GM12874 (cell line): ENCODE measurements at regions not wholly inside any gene's neighbourhood (a gene's known extent, or its start where the extent isn't known, plus 50 kb on each side); places are given as distances from the start of the nearest gene placed in this dataset.

Experiments used
- CTCF ChIP-seq: IDR thresholded peaks from 2 replicates; pipeline ENCODE4 v1.5.1; 2011; ENCODE audit warnings: low read depth, mild to moderate bottlenecking, control low read depth, low read length, moderate library complexity; ENCODE audit not compliant: insufficient read depth

DNA sequence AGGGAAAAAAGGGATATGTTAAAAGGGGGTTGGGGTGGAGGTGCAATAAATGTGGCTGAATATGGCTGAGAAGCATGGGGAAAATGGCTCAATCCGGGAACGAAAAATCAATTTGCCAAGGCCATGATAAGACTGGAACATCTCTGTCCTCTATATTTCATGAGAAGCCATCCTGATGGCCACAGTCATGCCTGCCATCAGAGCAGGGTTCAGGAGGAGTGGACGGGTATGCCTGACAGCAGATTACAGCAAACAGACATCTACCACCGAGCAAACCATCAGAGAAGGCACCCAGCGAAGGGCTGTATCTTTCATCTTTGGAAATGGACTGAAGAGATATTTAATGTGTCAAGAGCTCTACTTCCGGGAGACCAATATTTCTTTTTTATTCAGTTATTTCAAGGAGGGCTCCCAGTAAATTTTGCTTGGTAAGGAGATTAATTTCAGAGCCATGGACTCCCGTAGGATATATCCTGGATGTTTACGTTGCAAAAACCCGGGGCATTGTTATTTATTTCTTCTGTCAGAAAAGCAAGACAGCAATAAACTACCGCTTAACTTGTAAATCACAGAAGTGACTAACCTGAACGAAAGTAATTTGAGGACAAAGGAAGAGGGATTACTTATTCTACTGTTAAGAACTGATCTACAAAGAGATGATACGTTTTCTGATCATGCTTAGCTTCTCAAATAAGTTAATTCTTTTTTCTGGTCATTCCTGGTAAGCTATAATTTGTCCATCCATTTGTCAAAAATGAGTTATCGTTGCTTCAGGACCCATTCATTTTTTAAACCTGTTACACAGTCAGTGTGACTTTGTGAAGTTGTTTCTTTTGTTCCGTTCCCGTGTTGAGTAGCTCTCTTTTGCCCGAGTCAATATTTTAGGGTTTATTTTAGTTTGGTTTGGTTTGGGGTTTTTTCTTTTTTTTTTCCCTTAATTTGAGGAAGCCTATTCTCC, 80.6 kb upstream of the CHD2 start:
- TF ChIP-seq CTCF, result no peak

GRCh38 chr15:92820236-92821021, 79.7 kb upstream of the CHD2 start:
- TF ChIP-seq CTCF, result no peak

- TF ChIP-seq CTCF, result no peak
These were observed 78.5 kb upstream of the CHD2 start for GRCh38 chr15:92821491-92822116.

DNA sequence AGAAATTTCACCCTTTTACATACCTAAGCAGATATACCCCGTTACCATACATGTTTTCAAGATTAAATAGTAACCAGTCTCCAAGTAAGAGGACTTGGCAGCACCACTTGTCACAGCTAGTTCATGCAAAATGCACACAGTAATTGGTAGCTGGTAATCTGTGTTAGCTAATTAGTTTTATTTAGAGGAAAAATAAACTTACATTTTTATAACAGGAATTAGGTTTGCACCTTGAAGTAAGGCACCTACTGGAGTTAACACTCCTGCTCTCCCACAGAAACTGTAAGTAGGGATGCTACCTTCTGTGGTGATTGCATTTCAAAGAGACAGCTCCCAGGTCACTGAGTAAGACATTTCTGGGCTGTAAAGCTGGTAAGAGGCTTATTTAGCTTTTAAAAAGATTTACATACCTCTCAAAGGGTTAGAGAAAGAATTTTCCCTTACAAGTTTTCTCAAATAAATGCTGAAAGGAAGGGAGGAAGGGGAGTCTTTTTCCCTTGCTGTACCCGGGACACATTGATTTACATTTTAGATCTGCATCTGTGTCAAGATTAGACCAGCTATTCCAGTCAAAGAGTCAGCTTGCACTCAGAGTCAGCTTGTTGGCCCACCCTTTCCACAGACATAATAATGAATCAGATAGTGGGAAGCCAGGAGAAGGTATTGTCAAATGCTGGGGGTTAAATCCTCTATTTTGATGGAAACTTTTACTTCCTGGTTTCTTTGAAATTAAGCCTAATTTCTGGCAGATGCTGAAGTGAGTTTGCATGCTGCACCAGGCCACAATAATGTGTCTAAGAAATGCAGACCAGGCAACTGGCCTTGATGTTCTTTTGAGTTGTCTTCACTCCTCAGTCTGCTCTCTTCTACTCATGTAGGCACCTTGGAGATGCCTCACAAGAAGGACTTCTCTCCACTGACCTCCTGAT, 77.6 kb upstream of the CHD2 start:
- no peak for TF ChIP-seq CTCF

DNA sequence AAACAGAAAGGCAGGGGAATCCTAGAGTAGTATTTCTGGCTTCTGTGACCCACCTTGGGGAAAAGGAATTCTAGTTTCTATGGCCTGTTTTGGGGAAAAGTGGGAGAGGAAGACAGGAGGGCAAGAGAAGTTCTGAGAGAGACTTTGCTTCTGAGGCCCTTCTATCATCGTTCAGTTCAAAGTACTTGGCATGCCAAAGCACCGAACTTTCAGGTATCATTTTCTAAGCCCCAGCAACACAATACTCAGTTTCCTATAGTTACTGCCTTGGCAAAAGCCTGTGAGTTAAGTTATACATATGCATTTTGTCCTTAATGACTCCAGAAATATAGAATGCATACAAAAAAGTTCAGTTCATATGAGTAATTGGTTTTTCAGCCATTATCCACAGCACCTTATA, 74.1 kb upstream of the CHD2 start:
- no peak for TF ChIP-seq CTCF

DNA sequence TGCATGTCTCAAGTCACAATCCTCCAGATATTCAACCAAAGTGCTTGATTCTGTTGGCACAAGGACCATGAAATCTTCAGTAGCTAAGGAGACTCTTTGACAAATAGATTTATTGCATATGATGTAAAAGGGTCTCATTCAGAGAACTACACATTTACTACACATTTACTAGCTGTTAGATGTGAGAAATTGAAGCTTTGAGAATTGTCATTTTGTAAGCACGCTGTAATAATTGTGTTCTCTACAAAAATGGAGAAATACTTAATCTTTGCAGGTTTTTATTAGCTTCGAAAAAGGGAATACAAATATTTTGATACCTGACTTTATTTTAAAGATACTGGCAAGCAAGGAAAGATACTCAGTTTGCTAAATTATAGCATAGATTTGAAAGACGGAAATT, 70.2 kb upstream of the CHD2 start:
- no peak for TF ChIP-seq CTCF
